Fibroblast of skin of left biceps (primary cell): ENCODE measurements at regions not wholly inside any gene's neighbourhood (a gene's known extent, or its start where the extent isn't known, plus 50 kb on each side); places are given as distances from the start of the nearest gene placed in this dataset.
"Not testable (repeated sequence)": the region's sequence is repeated elsewhere in the genome, so short reads cannot be mapped to it uniquely, and the experiment has no call there.

ENCODE experiments used
- DNase-seq, 2 experiments: peaks; one replicate each; pipeline ENCODE4 v3.0.0-alpha.2; 2013; ENCODE audit warnings: low read depth in 2 of 2

- DNase-seq, result no peak
These were observed 312.0 kb upstream of the TMPRSS15 start for GRCh38 chr21:18715606-18716005.

GRCh38 chr21:18716578-18717138 is 313.1 kb upstream of the TMPRSS15 start:
- DNase-seq, result no peak

DNA sequence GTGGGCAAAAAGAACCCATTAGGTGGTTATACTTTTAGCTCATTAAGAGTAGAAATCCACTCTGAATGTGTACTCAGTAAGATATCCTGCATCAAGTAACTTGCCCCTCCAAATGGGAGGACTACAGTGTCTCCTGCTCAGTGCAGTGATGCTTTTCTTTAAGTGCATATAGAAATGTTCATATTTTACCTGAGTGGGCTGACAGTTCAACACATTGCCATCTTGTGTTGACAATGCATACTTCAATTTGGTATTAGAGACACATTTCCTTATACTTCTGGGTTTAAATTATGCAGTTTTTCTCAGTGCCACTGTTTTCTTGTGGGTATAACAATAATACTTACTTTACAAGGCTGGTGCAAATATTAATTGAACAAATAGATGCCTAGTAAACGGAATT is 318.6 kb upstream of the TMPRSS15 start:
- DNase-seq, result no peak

DNA sequence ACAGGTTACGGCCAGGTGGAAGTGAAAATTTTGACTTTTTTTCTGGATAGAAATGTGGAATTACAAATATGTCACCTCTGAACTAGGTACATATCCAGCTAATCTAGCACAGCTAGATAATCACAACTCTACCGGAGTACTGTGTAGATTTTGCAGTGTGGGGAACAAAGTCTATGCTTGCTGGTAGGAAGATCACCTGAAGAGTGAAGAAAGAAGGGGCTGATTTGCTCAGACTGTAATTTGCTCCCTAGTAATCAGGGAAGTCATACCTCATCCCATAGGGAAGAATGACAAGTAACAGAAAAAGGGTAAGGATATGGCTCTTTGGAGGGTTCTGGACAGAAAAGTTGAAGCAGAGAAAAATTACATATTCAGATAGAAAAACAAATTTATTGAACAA is 319.6 kb upstream of the TMPRSS15 start:
- DNase-seq, result no peak

DNA sequence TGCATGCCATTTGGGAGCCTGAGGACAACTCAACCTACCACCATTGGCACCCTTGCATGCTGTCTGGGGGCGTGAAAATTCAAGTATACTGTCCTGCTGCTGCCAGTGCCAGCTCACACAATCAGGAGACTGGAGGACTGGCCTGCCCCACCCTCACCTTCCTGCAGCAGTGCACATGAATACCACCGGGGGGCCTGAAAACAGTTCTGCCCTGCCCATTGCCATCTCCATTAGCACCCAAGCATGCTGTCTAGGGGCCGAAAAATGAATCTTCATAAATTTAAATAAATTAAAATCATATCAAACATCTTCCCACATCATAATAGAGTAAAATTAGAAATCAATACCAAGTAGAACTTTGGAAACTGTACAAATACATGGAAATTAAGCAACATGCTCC is 322.1 kb upstream of the TMPRSS15 start:
- no peak for DNase-seq

DNA sequence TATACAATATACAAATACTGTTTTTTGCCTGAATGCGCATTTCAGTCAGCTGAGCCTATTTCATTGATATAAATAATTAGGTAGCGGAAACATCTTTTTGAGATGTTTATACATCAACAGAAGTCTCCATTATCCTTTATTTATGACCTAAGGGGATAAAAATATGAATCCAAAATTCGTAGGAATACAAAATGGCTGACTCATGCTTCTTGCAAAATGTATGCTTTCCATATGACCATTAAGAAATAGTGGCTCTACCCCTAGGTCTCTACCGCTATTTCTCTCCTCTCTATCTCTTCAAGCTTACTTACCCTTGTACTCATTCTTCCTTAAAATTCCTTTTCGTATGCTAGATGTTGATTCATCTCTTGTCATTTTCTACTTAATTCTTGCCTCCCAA is 338.4 kb upstream of the TMPRSS15 start:
- no peak for DNase-seq

DNA sequence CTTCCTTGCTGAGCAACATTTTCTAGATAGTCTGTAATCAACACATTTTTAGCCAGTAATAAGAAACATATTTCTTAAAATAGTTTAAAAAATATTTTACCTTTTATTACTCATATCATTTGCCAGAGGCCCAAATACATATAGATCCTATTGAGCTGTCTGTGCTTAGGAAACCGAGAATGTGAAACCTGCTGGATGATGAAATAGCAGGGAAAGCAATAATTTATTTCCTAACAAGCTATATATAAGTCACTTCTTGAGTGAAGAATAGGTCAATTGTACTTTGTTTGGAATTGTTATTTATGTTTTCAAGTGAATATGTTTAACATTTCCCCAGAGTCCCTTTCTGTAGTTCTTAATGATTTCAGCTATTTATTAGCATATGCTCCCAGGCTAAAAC is 339.9 kb upstream of the TMPRSS15 start:
- peak; percentile 24 to 33 for DNase-seq

- DNase-seq, result no peak
These were observed 341.3 kb upstream of the TMPRSS15 start for GRCh38 chr21:18744840-18745239.

DNA sequence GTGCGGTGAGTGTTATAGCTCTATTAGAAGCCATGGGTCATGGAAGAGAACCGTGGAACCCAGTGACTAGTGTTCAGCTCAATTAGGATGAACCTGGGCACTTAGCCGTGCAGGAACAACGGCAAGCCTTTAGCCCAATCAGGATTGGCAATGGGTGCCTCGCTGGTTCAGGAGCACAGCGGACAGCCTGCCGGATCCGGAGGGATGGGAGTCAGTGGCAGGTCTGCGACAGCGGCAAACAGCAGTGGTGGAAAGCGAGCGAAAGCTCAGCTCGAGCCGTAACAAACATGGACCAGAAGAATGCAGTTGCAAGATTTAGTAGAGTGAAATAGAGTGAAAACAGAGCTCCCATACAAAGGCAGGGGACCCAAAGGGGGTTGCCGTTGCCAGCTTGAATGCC is 349.3 kb upstream of the TMPRSS15 start:
- not testable (repeated sequence) for DNase-seq

DNA sequence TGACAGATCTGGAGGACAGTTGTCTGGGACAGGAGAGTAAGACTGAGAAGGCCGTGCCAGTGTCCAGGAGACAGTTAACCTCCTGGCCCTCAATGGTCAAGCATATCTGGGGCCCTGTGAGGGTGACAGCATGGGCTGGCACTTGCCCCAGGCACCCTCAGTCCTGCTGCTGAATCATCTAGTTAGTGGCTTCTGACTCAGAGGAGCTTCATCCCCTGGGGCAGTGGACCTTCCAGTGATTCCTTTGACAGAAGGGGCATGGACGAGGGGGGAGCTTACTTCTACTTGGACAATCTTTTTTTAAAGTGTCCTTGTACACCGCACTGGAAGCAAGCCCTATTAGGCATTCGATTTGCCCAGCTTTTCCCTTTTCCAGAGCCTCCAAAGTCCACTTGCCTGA is 352.7 kb upstream of the TMPRSS15 start:
- not testable (repeated sequence) for DNase-seq

GRCh38 chr21:18759267-18759666 is 355.7 kb upstream of the TMPRSS15 start:
- no peak for DNase-seq

GRCh38 chr21:18759751-18760161 is 356.2 kb upstream of the TMPRSS15 start:
- DNase-seq, result no peak

- no peak for DNase-seq
These were observed 356.7 kb upstream of the TMPRSS15 start for GRCh38 chr21:18760247-18760646.

- DNase-seq, result no peak
These were observed 361.1 kb upstream of the TMPRSS15 start for GRCh38 chr21:18764720-18765119.

GRCh38 chr21:18769599-18769998 is 366.0 kb upstream of the TMPRSS15 start:
- no peak for DNase-seq

DNA sequence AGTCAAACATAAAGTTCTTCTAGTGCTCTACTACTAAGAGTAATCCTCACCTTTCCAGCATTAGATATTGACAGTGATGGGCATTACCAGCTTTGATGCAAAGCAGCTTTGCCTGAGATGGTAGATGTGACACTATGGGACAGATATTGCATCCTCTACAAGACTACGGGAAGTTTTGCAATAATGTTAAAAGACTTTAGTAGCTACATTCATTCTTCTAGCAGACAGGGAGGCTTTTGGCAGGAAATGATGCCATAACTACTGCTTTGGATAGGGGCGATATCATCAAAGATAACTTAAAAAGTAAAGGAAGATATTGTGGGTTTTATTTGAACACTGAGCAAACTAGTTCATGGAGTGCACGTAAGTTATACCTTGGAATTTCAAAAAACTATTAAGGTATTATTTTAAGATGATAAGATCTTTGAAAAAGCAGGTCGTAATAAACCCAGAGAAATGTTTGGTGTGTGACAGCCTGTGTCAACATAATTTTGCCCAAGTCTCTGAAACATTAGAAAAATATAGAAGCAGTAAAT is 368.3 kb upstream of the TMPRSS15 start:
- DNase-seq, result no peak

- peak; percentile 4 to 8 for DNase-seq
These were observed 368.8 kb upstream of the TMPRSS15 start for GRCh38 chr21:18772404-18772803.

DNA sequence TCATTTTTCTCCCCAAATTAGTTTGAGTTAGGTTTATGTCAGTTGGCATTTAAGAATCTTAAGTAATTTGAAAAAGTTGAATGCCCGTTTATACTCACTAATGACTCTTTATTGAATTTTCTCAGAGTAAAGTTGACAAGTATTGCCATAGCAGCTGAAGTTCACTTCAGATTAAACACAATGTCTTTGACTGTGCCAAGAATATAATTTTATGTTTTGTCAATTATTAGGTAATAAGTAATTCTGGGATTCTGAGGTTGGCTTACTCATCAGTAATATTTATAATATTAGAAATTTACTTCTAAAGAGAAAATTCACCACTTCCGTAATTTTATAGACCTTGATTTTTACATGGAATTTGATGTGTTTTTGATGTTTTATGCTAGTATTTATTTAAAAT is 369.3 kb upstream of the TMPRSS15 start:
- DNase-seq, result no peak

- DNase-seq, result no peak
These were observed 373.4 kb upstream of the TMPRSS15 start for GRCh38 chr21:18776936-18777335.

- DNase-seq, result no peak
These were observed 379.1 kb upstream of the TMPRSS15 start for GRCh38 chr21:18782721-18783120.

GRCh38 chr21:18801468-18801867 is 397.9 kb upstream of the TMPRSS15 start:
- DNase-seq, result no peak

DNA sequence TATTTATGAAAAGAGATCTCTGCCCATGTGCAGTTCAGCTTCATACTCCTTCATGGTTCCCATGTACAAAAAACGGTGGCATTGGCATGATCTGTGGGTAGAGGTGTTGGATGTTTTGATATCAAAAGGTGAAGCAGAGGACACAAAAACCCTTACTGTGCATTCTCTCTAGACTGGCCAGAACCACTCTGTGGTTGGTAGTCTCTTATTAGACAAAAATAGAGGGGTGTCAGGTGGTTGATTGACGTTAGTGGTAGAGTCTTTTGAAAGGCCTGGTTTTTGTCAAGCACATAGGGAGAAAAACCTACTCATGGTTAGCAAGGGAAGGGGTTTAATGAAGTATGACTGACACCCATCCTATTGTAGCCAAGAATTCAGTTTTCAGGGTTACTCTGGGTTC is 400.0 kb upstream of the TMPRSS15 start:
- DNase-seq, result no peak

- DNase-seq, result no peak
These were observed 406.6 kb upstream of the TMPRSS15 start for GRCh38 chr21:18810136-18810535.

DNA sequence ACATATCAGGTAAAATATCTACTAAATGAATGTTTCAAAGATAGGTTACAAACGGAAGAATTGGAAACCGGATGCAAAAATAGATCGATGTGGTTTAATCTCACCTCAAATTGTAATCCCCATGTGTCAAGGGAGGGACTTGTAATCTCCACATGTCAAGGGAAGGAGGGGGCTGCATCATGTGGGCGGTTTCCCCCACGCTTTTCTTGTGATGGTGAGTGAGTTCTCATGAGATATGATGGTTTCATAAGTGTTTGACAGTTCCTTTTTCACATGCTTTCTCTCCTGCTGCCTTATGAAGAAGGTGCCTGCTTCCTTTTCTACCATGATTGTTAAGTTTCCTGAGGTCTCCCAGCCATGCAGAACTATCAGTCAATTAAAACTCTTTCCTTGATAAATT is 408.7 kb upstream of the TMPRSS15 start:
- DNase-seq, result no peak
